Breast epithelium (tissue), 3 donors: ENCODE measurements at regions not wholly inside any gene's neighbourhood (a gene's known extent, or its start where the extent isn't known, plus 50 kb on each side); places are given as distances from the start of the nearest gene placed in this dataset.

Experiments used
- CTCF ChIP-seq, 3 donors: fragments of 450-650 bp; IDR thresholded peaks; one replicate each; pipeline ENCODE4 v1.5.1; 2016 to 2017; ENCODE audit warnings: antibody characterized with exemption in 3 of 3, mild to moderate bottlenecking in 3 of 3, moderate library complexity in 3 of 3
- POLR2A ChIP-seq: fragments of 450-650 bp; IDR thresholded peaks from one replicate; pipeline ENCODE4 v1.6.1; 2016; ENCODE audit warnings: antibody characterized with exemption, mild to moderate bottlenecking, moderate library complexity
- POLR2AphosphoS5 ChIP-seq, 3 donors: sonication (generic); formaldehyde crosslinking; IDR thresholded peaks; one replicate each; pipeline ENCODE4 v1.6.1; 2017; ENCODE audit warnings: antibody characterized with exemption in 3 of 3

DNA sequence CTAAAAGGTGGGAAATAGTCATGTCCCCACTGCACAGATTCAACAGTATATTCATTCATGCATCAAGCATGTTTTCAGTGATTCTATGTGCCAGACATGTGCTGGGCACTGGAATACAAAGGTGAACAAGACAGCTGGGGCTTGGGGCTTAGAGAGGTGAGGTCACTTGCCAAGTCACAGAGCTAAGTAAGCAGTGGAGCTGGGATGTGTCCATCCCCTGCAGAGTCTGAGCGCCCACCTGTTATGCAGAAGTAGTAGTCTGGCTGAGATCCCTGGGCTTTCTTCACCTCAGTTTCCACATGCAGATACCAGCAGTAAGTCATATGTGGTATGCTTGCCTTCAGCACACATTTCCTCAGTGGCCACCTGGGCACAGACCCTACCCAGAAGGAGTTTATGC lies 263.8 kb downstream of the DHX35 start:
- TF ChIP-seq CTCF (IDR thresholded peaks at IDR 0.05) (no peak), POLR2AphosphoS5 (IDR thresholded peaks at IDR 0.05) (no peak), POLR2A (no peak)
